ENCODE measurements at regions not wholly inside any gene's neighbourhood (a gene's known extent, or its start where the extent isn't known, plus 50 kb on each side); places are given as distances from the start of the nearest gene placed in this dataset.
A peak's percentile ranks its signal among the peaks of the same experiment; 100 is the strongest.

- no peaks in the 10 kb centered on the region for H3K9me3 ChIP-seq
- intact Hi-C loops (cut with DNase I) = no loop called here
- no peak for ATAC-seq
- no peak for FAIRE-seq
- H3K36me3 ChIP-seq = no peaks in the 10 kb centered on the region
- H3K27ac ChIP-seq = no peak overlapping the region
- no peaks in the 10 kb centered on the region for H3K27me3 ChIP-seq
- H3K4me3 ChIP-seq = no peak overlapping the region
- 70 to 82% methylated on average over 2 of the region's 2 CpGs for WGBS, 2 donors
- no peaks in the 10 kb centered on the region for H3K4me1 ChIP-seq
- DNase-seq = no peak
- TF ChIP-seq, protein P1, sequence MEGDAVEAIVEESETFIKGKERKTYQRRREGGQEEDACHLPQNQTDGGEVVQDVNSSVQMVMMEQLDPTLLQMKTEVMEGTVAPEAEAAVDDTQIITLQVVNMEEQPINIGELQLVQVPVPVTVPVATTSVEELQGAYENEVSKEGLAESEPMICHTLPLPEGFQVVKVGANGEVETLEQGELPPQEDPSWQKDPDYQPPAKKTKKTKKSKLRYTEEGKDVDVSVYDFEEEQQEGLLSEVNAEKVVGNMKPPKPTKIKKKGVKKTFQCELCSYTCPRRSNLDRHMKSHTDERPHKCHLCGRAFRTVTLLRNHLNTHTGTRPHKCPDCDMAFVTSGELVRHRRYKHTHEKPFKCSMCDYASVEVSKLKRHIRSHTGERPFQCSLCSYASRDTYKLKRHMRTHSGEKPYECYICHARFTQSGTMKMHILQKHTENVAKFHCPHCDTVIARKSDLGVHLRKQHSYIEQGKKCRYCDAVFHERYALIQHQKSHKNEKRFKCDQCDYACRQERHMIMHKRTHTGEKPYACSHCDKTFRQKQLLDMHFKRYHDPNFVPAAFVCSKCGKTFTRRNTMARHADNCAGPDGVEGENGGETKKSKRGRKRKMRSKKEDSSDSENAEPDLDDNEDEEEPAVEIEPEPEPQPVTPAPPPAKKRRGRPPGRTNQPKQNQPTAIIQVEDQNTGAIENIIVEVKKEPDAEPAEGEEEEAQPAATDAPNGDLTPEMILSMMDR (IDR thresholded peaks at IDR 0.05) = no peak
These were observed 240.6 kb upstream of the CTAGE1 start for GRCh38 chr18:22658318-22658717.

DNA sequence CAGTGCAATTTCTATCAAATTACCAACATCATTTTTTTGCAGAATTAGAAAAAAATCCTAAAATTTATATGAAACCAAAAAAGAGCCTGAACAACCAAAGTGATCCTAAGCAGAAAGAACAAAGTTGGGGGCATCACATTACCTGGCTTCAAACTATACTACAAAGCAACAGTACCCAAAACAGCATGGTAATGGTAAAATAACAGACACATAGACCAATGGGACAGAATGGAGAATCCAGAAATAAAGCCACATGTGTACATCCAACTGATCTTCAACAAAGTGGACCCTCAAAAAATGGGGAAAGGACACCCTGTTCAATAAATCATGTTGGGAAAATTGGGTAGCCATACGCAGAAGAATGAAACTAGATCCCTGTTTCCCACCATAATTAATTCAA lies 245.7 kb upstream of the CTAGE1 start:
- WGBS, 2 donors = 91 to 92% methylated on average over 1 of the region's 1 CpG
- no peaks in the 10 kb centered on the region for H3K9me3 ChIP-seq
- intact Hi-C loops (cut with DNase I) = no loop called here
- no peaks in the 10 kb centered on the region for H3K27me3 ChIP-seq
- FAIRE-seq (no peak), ATAC-seq (no peak), DNase-seq (no peak)
- H3K4me1 ChIP-seq = no peaks in the 10 kb centered on the region
- TF ChIP-seq, protein P1 (IDR thresholded peaks at IDR 0.05) = no peak
- no peak overlapping the region for H3K4me3 ChIP-seq
- H3K36me3 ChIP-seq = no peaks in the 10 kb centered on the region
- no peak overlapping the region for H3K27ac ChIP-seq

GRCh38 chr18:22666411-22666940 lies 248.8 kb upstream of the CTAGE1 start:
- intact Hi-C loops (cut with DNase I) = no loop called here
- TF ChIP-seq, protein P1 (IDR thresholded peaks at IDR 0.05) = no peak
- FAIRE-seq (no peak), DNase-seq (no peak), ATAC-seq (no peak)
- Histone ChIP-seq H3K27me3 (no peaks in the 10 kb centered on the region), H3K4me1 (peaks cover 0 to 7% (median 6%) of the 10 kb centered on the region in 3 donors), H3K4me3 (no peak overlapping the region), H3K27ac (no peak overlapping the region), H3K36me3 (no peaks in the 10 kb centered on the region), H3K9me3 (no peaks in the 10 kb centered on the region)
- 55 to 65% methylated on average over 4 of the region's 4 CpGs for WGBS, 2 donors

DNA sequence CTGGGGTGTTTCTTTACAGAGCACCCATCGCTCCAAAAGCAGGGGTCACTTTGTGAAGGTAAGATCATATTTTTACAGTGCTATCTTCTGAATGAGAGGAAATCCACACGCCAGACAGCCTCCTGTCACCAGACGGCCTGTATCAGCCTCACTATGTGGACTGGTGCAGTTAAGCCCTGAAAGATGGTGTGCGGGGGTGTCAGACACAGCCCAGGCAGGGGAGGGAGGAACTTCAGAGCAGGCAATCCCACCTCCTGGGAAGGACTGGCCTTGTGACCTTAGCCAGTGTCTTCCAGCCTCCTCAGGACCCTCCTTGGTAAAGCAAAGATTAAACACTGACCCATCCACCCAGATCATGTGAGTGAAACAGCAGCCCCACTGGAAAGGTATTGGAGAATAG lies 249.4 kb upstream of the CTAGE1 start:
- intact Hi-C loops (cut with DNase I) = no loop called here
- Histone ChIP-seq H3K4me3 (no peak overlapping the region), H3K27me3 (no peaks in the 10 kb centered on the region), H3K27ac (no peak overlapping the region), H3K4me1 (peaks cover 0 to 13% (median 10%) of the 10 kb centered on the region in 3 donors), H3K9me3 (no peaks in the 10 kb centered on the region), H3K36me3 (no peaks in the 10 kb centered on the region)
- no peak for DNase-seq
- no peak for FAIRE-seq
- TF ChIP-seq, protein P1 (IDR thresholded peaks at IDR 0.05) = no peak
- peak in 1 of 4 donors; percentile 43 for ATAC-seq
- 80 to 86% methylated on average over 4 of the region's 4 CpGs for WGBS, 2 donors

- DNase-seq (no peak), FAIRE-seq (no peak), ATAC-seq (peak in 1 of 4 donors; percentile 59)
- H3K9me3 ChIP-seq = no peaks in the 10 kb centered on the region
- no peaks in the 10 kb centered on the region for H3K27me3 ChIP-seq
- WGBS, 2 donors = 83 to 87% methylated on average over 8 of the region's 8 CpGs
- H3K4me1 ChIP-seq = peaks cover 0 to 15% (median 10%) of the 10 kb centered on the region in 3 donors
- no peak overlapping the region for H3K27ac ChIP-seq
- TF ChIP-seq, protein P1 (IDR thresholded peaks at IDR 0.05) = no peak
- H3K4me3 ChIP-seq = no peak overlapping the region
- intact Hi-C loops (cut with DNase I) = no loop called here
- H3K36me3 ChIP-seq = no peaks in the 10 kb centered on the region
These were observed 250.1 kb upstream of the CTAGE1 start for GRCh38 chr18:22667616-22668422.
